ENCODE measurements at regions not wholly inside any gene's neighbourhood (a gene's known extent, or its start where the extent isn't known, plus 50 kb on each side); places are given as distances from the start of the nearest gene placed in this dataset.

- TF ChIP-seq CTCF (IDR thresholded peaks at IDR 0.05), result no peak
- WGBS, 2 donors, result 55 to 57% methylated on average over 10 of the region's 10 CpGs
- peak in 1 of 2 donors; percentile 66 for DNase-seq (ENCODE audit: low spot score in 2 of 2)
- H3K4me3 ChIP-seq (ENCODE audit: low read depth, poor library complexity, severe bottlenecking), result no peak overlapping the region
- intact Hi-C loops (cut with DNase I; ENCODE audit: low total_unique reads), result no loop called here
Measured at GRCh38 chr15:93289941-93290617, 201.1 kb upstream of the RGMA start.

- H3K4me3 ChIP-seq (ENCODE audit: low read depth, poor library complexity, severe bottlenecking), result no peak overlapping the region
- WGBS, 2 donors, result 72 to 77% methylated on average over 7 to 9 of the region's 9 CpGs
- intact Hi-C loops (cut with DNase I; ENCODE audit: low total_unique reads), result no loop called here
- no peak for TF ChIP-seq CTCF (IDR thresholded peaks at IDR 0.05)
- DNase-seq (ENCODE audit: low spot score in 2 of 2), result peak in 1 of 2 donors; percentile 36
Measured at GRCh38 chr15:93288728-93289294, 199.8 kb upstream of the RGMA start.

GRCh38 chr15:93286446-93286845 is 197.4 kb upstream of the RGMA start:
- TF ChIP-seq CTCF (IDR thresholded peaks at IDR 0.05) (no peak), POLR2A (IDR thresholded peaks at IDR 0.05) (no peak)
- 88% methylated on average over 1 of the region's 1 CpG for WGBS, 2 donors
- H3K4me3 ChIP-seq (ENCODE audit: low read depth, poor library complexity, severe bottlenecking), result no peak overlapping the region
- intact Hi-C loops (cut with DNase I; ENCODE audit: low total_unique reads), result no loop called here
- no peak for DNase-seq (ENCODE audit: low spot score in 2 of 2)

GRCh38 chr15:93283854-93284253 is 194.8 kb upstream of the RGMA start:
- no peak for TF ChIP-seq POLR2A (IDR thresholded peaks at IDR 0.05)
- TF ChIP-seq CTCF (IDR thresholded peaks at IDR 0.05), result no peak
- intact Hi-C loops (cut with DNase I; ENCODE audit: low total_unique reads), result no loop called here
- no peak for DNase-seq (ENCODE audit: low spot score in 2 of 2)
- WGBS, 2 donors, result 42 to 45% methylated on average over 4 of the region's 4 CpGs
- no peak overlapping the region for H3K4me3 ChIP-seq (ENCODE audit: low read depth, poor library complexity, severe bottlenecking)

GRCh38 chr15:93282808-93283207 is 193.8 kb upstream of the RGMA start:
- intact Hi-C loops (cut with DNase I; ENCODE audit: low total_unique reads), result no loop called here
- no peak for TF ChIP-seq POLR2A (IDR thresholded peaks at IDR 0.05)
- no peak for TF ChIP-seq CTCF (IDR thresholded peaks at IDR 0.05)
- DNase-seq (ENCODE audit: low spot score in 2 of 2), result peak in 1 of 2 donors; percentile 62
- 85 to 87% methylated on average over 3 of the region's 3 CpGs for WGBS, 2 donors
- no peak overlapping the region for H3K4me3 ChIP-seq (ENCODE audit: low read depth, poor library complexity, severe bottlenecking)

- no peak for TF ChIP-seq CTCF (IDR thresholded peaks at IDR 0.05)
- TF ChIP-seq POLR2A (IDR thresholded peaks at IDR 0.05), result no peak
- DNase-seq (ENCODE audit: low spot score in 2 of 2), result peak in 1 of 2 donors; percentile 10
- intact Hi-C loops (cut with DNase I; ENCODE audit: low total_unique reads), result no loop called here
- no peak overlapping the region for H3K4me3 ChIP-seq (ENCODE audit: low read depth, poor library complexity, severe bottlenecking)
- 96% methylated on average over 3 of the region's 3 CpGs for WGBS, 2 donors
Measured at GRCh38 chr15:93278783-93279182, 189.8 kb upstream of the RGMA start.
